GM12875 (cell line): ENCODE measurements at regions not wholly inside any gene's neighbourhood (a gene's known extent, or its start where the extent isn't known, plus 50 kb on each side); places are given as distances from the start of the nearest gene placed in this dataset.

ENCODE experiments used
- H3K4me3 ChIP-seq: one replicate; pipeline ENCODE4 v1.5.1; 2011; ENCODE audit warnings: low read depth, low read length, control low read depth
- TF ChIP-seq, protein P1 (sequence below): IDR thresholded peaks from 2 replicates; pipeline ENCODE4 v1.5.1; 2011; ENCODE audit warnings: low read depth, mild to moderate bottlenecking, control low read depth, inconsistent platforms, low read length, moderate library complexity, borderline replicate concordance; ENCODE audit not compliant: insufficient read depth

DNA sequence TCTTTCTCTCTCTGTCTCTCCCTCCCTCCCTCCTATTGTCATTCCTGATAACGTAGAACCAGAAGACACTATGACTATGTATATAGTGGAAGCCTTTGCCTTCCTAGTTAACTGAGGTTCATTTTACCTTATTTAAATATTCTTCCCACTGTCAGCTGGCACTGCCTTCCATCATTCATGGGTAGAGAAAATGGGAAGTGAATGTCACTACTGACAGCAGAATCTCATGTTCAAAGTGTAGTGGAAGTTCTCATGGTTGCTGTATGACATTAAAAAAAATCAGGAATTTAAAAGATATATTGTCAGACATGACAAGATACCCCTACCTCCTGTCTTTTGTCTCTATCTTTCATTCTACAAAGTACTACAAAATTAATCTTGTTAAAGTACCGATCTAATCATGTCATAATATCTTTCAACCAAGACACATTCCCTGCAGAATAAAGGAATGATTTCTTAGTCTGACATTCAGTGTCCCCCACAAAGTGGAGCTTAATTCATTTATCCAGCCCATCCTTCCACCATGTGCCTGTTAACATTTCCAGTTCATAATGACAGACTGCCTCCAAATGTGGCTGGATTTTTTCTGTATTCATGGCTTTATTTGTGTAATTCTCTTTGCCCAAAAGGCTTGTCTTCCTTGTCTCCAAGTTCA, 250.1 kb upstream of the CDH20 start:
- TF ChIP-seq, protein P1, sequence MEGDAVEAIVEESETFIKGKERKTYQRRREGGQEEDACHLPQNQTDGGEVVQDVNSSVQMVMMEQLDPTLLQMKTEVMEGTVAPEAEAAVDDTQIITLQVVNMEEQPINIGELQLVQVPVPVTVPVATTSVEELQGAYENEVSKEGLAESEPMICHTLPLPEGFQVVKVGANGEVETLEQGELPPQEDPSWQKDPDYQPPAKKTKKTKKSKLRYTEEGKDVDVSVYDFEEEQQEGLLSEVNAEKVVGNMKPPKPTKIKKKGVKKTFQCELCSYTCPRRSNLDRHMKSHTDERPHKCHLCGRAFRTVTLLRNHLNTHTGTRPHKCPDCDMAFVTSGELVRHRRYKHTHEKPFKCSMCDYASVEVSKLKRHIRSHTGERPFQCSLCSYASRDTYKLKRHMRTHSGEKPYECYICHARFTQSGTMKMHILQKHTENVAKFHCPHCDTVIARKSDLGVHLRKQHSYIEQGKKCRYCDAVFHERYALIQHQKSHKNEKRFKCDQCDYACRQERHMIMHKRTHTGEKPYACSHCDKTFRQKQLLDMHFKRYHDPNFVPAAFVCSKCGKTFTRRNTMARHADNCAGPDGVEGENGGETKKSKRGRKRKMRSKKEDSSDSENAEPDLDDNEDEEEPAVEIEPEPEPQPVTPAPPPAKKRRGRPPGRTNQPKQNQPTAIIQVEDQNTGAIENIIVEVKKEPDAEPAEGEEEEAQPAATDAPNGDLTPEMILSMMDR = no peak
- no peak overlapping the region for H3K4me3 ChIP-seq

DNA sequence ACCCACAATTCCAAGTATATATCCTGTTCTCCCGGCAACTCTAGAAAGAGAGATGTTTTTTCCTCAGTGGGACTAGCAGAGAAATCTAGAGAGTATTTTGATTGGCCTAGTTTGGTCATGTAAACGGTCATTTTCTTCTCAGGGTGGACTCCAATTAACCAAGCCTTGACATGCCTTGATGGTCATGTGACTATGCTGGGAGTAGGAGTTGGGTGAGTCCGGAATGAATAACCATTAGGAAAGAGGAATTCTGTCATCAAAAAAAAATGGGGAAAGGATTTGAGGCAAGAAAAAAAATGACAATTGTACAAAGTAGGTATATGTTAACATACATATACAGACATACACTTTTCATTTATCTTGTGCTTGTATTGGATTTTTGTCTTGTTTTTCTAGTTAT, 248.2 kb upstream of the CDH20 start:
- H3K4me3 ChIP-seq = no peak overlapping the region
- TF ChIP-seq, protein P1 = no peak

DNA sequence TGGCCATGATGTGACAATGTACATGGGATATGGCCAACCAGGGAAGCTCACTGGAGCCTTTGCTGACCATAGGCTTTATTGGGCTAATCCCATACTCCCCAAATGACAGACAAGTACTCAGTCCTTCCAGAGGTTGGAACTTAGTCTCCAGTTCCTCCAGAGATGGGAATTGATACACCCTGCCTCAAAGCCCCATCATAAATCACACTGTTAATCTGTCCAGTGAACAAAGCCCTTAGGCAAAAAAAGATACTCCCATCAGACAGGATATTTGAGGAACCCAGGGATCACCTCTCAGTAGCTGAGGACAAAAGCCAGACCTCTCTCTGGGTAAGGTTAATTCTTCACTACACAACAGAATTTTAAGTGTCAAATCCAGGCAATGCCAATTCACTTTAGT, 247.5 kb upstream of the CDH20 start:
- no peak overlapping the region for H3K4me3 ChIP-seq
- TF ChIP-seq, protein P1 = no peak

DNA sequence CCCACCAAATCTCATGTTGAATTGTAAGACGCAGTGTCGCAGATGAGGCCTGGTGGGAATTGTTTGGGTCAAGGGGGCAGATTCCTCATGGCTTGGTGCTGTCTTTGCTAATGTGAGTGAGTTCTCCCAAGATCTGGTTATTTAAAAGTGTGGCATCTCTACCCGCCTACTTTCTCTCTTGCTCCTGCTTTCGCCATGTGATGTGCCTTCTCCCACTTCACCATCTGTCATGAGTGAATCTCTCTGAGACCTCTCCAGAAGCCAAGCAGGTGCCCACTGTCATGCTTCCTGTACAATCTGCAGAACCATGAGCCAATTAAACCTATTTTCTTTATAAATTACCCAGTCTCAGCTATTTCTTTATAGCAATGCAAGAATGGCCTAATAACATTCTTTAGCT, 246.6 kb upstream of the CDH20 start:
- no peak overlapping the region for H3K4me3 ChIP-seq
- TF ChIP-seq, protein P1 = no peak

DNA sequence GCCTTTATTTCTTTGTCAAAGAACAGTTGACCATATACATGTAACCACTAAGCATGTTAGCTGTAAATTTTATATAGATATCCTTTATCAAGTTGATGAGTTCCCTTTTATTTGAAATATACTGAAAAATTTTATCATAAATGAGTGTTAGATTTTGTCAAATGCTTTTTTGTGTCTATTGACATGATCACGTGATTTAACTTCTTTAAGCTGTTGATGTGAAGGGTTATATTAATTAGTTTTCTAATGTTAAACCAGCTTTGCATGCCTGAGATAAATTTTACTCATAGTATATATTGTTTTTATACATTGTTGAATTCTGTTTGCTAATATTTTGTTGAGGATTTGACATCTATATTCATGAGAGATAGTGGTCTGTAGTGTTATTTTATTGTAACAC, 241.9 kb upstream of the CDH20 start:
- H3K4me3 ChIP-seq = no peak overlapping the region
- TF ChIP-seq, protein P1 = no peak

DNA sequence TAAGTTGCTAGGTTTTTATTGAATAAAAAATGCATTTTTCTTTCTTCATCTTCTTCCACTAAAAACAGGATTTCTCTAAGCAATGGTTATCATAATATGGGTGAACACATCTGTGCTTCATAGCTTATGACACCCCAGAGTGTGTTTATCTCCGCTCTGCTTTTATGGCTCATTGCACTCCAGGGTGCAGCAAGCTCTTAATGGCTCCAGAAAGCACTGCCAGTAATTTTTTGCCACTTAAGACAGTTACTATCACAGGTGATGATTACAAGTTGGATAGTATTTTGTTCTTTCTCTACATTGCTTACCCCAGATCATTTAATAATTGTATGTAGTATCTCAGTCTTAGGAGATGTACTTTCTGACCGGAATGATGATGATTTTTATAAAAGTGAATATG, 239.3 kb upstream of the CDH20 start:
- H3K4me3 ChIP-seq = no peak overlapping the region

DNA sequence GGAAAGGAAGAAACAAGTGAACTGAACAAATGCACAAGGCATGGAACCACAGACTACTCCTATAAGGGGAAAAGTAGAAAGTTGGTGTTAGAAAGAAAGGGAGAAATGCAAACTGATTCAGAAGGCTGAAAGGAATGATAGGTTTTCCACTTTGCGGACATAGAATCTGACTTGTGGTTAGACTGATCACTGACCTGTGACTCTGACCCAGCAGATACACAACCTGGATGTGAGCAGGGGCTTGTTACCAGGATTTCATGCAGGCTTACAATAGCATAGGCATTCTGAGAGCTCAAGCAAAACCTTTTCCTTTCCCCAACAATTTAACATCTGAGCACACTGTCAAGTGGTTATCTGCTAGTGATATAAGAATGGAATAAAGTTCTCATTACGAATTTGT, 237.0 kb upstream of the CDH20 start:
- H3K4me3 ChIP-seq = no peak overlapping the region
- TF ChIP-seq, protein P1 = no peak

More for the DNA sequence above, 239.3 kb upstream of the CDH20 start:
- TF ChIP-seq, protein P1 = no peak
